HEK293 (cell line): ENCODE measurements at regions not wholly inside any gene's neighbourhood (a gene's known extent, or its start where the extent isn't known, plus 50 kb on each side); places are given as distances from the start of the nearest gene placed in this dataset.

Experiments
- CTCF ChIA-PET: fragments of 350-600 bp; formaldehyde crosslinking; extraction: SDS; loops from one replicate; lab custom pipeline; 2021; ENCODE audit warnings: antibody characterized with exemption; lab: Yijun Ruan, JAX
- POLR2A ChIA-PET: fragments of 300-600 bp; formaldehyde crosslinking; extraction: SDS; loops from one replicate; lab custom pipeline; 2020; ENCODE audit warnings: antibody characterized with exemption, inconsistent platforms; lab: Yijun Ruan, JAX
- H3K27ac ChIP-seq: fragments of 200-500 bp; sonication (Bioruptor generic); 2 replicates; pipeline ENCODE4 v1.5.1; 2014; ENCODE audit warnings: low read depth, low read length, control low read depth, inconsistent platforms; ENCODE audit errors: extremely low read depth
- H3K36me3 ChIP-seq, 2 experiments: fragments of 200-500 bp in 1 of 2; sonication (Bioruptor generic) in 1 of 2; 1 replicate in 1 of 2; 2 replicates in 1 of 2; pipeline ENCODE4 v1.5.1; 2014 to 2017; ENCODE audit warnings: inconsistent platforms in 2 of 2, low read length in 2 of 2; ENCODE audit not compliant: control insufficient read depth in 2 of 2, insufficient read depth in 1 of 2
- H3K4me1 ChIP-seq: fragments of 200-500 bp; sonication (Bioruptor generic); 2 replicates; pipeline ENCODE4 v1.5.1; 2014; ENCODE audit warnings: mild to moderate bottlenecking, low read length, inconsistent platforms; ENCODE audit not compliant: control insufficient read depth, insufficient read depth
- H3K4me3 ChIP-seq: 2 replicates; pipeline ENCODE4 v1.5.1; 2011; ENCODE audit warnings: low read depth, mild to moderate bottlenecking, control low read depth, low read length, moderate library complexity
- H3K9me3 ChIP-seq: fragments of 200-500 bp; sonication (Bioruptor generic); 2 replicates; pipeline ENCODE4 v1.5.1; 2014; ENCODE audit warnings: low read depth, low read length, inconsistent platforms; ENCODE audit not compliant: control insufficient read depth, insufficient read depth
- HOXA7 ChIP-seq: sonication (generic); formaldehyde crosslinking; IDR thresholded peaks from 2 replicates; pipeline ENCODE4 v1.8.1; 2022; ENCODE audit warnings: missing genetic modification reagents, borderline replicate concordance
- KLF7 ChIP-seq: fragments of 450-650 bp; formaldehyde crosslinking; IDR thresholded peaks from 2 replicates; pipeline ENCODE4 v1.5.1; 2016; ENCODE audit warnings: missing biosample characterization, missing genetic modification characterization, borderline replicate concordance
- MEIS1 ChIP-seq: sonication (generic); formaldehyde crosslinking; IDR thresholded peaks from 2 replicates; pipeline ENCODE4 v1.8.1; 2022; ENCODE audit warnings: missing genetic modification reagents, mild to moderate bottlenecking, borderline replicate concordance
- ZBTB8A ChIP-seq: fragments of 450-650 bp; formaldehyde crosslinking; IDR thresholded peaks from 2 replicates; pipeline ENCODE4 v1.5.1; 2016; ENCODE audit warnings: missing biosample characterization, missing genetic modification characterization
- ZNF221 ChIP-seq: fragments of 450-650 bp; formaldehyde crosslinking; IDR thresholded peaks from 2 replicates; pipeline ENCODE4 v1.5.1; 2017; ENCODE audit warnings: missing biosample characterization, missing genetic modification characterization, borderline replicate concordance
- ZNF23 ChIP-seq: fragments of 450-650 bp; formaldehyde crosslinking; IDR thresholded peaks from 2 replicates; pipeline ENCODE4 v1.5.1; 2016; ENCODE audit warnings: missing biosample characterization, missing genetic modification characterization, borderline replicate concordance
- ZNF239 ChIP-seq: fragments of 450-650 bp; formaldehyde crosslinking; IDR thresholded peaks from 2 replicates; pipeline ENCODE4 v1.5.1; 2016; ENCODE audit warnings: missing biosample characterization, missing genetic modification characterization
- ZNF354C ChIP-seq: fragments of 450-650 bp; formaldehyde crosslinking; IDR thresholded peaks from 2 replicates; pipeline ENCODE4 v1.5.1; 2016; ENCODE audit warnings: missing biosample characterization, missing genetic modification characterization, low read depth, borderline replicate concordance
- ZNF416 ChIP-seq: fragments of 450-650 bp; formaldehyde crosslinking; IDR thresholded peaks from 2 replicates; pipeline ENCODE4 v1.5.1; 2016; ENCODE audit warnings: missing biosample characterization, missing genetic modification characterization
- ZNF530 ChIP-seq: fragments of 450-650 bp; formaldehyde crosslinking; IDR thresholded peaks from 2 replicates; pipeline ENCODE4 v1.5.1; 2016; ENCODE audit warnings: low read depth, missing biosample characterization, missing genetic modification characterization
- ZNF677 ChIP-seq: fragments of 450-650 bp; IDR thresholded peaks from 2 replicates; pipeline ENCODE4 v1.5.0; 2018; ENCODE audit warnings: missing biosample characterization, mild to moderate bottlenecking, missing genetic modification characterization, moderate library complexity
- ZNF768 ChIP-seq: fragments of 450-650 bp; formaldehyde crosslinking; IDR thresholded peaks from 2 replicates; pipeline ENCODE4 v1.5.1; 2018; ENCODE audit warnings: missing biosample characterization, mild to moderate bottlenecking, missing genetic modification characterization
- ZNF776 ChIP-seq: fragments of 450-650 bp; formaldehyde crosslinking; IDR thresholded peaks from 2 replicates; pipeline ENCODE4 v1.5.0; 2017; ENCODE audit warnings: missing biosample characterization, missing genetic modification characterization, borderline replicate concordance
- ZNF785 ChIP-seq: fragments of 450-650 bp; formaldehyde crosslinking; IDR thresholded peaks from 2 replicates; pipeline ENCODE4 v1.5.1; 2016; ENCODE audit warnings: missing biosample characterization, missing genetic modification characterization
- TF ChIP-seq, protein P1 (sequence below): fragments of 450-650 bp; formaldehyde crosslinking; IDR thresholded peaks from 2 replicates; pipeline ENCODE4 v1.5.1; 2016; ENCODE audit warnings: missing biosample characterization, missing genetic modification characterization
- TF ChIP-seq, protein P2 (sequence below): fragments of 450-650 bp; formaldehyde crosslinking; IDR thresholded peaks from 2 replicates; pipeline ENCODE4 v1.5.1; 2017; ENCODE audit warnings: missing biosample characterization, missing genetic modification characterization
- TF ChIP-seq, protein P3 (sequence below): fragments of 450-650 bp; formaldehyde crosslinking; IDR thresholded peaks from 2 replicates; pipeline ENCODE4 v1.5.1; 2016; ENCODE audit warnings: missing biosample characterization, missing genetic modification characterization
- TF ChIP-seq, protein P4 (sequence below): fragments of 450-650 bp; formaldehyde crosslinking; IDR thresholded peaks from 2 replicates; pipeline ENCODE4 v1.5.1; 2016; ENCODE audit warnings: missing biosample characterization, missing genetic modification characterization
- TF ChIP-seq, protein P5 (sequence below): fragments of 450-650 bp; formaldehyde crosslinking; IDR thresholded peaks from 2 replicates; pipeline ENCODE4 v1.5.1; 2016; ENCODE audit warnings: missing biosample characterization, missing genetic modification characterization

DNA sequence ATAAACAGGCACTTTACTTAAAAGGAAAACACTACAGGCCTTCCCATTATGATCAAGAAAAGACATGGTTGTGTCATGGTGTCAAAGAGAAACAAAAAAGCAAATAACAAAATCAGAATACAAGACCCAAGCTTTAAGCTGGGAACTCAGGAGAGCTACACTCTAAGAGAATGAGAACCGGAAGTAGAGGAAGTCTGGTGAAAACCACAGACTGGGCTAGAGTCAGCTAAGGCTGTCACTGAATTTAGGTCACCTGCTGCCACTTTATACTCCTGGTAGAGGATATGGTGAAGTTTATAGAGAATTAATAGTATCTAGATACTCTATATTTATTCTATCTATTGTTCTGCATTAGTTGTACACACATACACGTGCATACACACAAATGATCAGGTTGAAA is 971.7 kb downstream of the FLRT2 start:
- CTCF ChIA-PET = no interaction called here
- Histone ChIP-seq H3K4me3 (no peak overlapping the region), H3K9me3 (no peaks in the 10 kb centered on the region), H3K36me3 (no peaks in the 10 kb centered on the region), H3K27ac (no peak overlapping the region), H3K4me1 (no peaks in the 10 kb centered on the region)
- no peak for TF ChIP-seq ZNF354C
- no peak for TF ChIP-seq ZNF23 (tag by site-specific recombination)
- no peak for TF ChIP-seq ZNF776 (tag by site-specific recombination)
- no peak for TF ChIP-seq ZNF768 (tag by site-specific recombination)
- TF ChIP-seq, protein P1, sequence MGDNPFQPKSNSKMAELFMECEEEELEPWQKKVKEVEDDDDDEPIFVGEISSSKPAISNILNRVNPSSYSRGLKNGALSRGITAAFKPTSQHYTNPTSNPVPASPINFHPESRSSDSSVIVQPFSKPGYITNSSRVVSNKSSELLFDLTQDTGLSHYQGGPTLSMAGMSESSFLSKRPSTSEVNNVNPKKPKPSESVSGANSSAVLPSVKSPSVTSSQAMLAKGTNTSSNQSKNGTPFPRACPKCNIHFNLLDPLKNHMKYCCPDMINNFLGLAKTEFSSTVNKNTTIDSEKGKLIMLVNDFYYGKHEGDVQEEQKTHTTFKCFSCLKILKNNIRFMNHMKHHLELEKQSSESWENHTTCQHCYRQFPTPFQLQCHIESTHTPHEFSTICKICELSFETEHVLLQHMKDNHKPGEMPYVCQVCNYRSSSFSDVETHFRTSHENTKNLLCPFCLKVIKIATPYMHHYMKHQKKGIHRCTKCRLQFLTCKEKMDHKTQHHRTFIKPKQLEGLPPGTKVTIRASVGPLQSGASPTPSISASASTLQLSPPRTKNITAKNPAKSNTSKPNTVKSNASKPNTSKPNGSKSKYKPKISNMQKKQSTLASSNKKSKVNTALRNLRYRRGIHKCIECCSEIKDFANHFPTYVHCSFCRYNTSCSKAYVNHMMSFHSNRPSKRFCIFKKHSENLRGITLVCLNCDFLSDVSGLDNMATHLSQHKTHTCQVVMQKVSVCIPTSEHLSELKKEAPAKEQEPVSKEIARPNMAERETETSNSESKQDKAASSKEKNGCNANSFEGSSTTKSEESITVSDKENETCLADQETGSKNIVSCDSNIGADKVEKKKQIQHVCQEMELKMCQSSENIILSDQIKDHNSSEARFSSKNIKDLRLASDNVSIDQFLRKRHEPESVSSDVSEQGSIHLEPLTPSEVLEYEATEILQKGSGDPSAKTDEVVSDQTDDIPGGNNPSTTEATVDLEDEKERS = no peak
- no peak for TF ChIP-seq ZNF677
- TF ChIP-seq MEIS1 = no peak
- TF ChIP-seq, protein P2, sequence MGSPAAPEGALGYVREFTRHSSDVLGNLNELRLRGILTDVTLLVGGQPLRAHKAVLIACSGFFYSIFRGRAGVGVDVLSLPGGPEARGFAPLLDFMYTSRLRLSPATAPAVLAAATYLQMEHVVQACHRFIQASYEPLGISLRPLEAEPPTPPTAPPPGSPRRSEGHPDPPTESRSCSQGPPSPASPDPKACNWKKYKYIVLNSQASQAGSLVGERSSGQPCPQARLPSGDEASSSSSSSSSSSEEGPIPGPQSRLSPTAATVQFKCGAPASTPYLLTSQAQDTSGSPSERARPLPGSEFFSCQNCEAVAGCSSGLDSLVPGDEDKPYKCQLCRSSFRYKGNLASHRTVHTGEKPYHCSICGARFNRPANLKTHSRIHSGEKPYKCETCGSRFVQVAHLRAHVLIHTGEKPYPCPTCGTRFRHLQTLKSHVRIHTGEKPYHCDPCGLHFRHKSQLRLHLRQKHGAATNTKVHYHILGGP = no peak
- TF ChIP-seq ZBTB8A (tag by site-specific recombination) = no peak
- TF ChIP-seq ZNF416 = no peak
- TF ChIP-seq HOXA7 (CRISPR knock-in tag) = no peak
- no peak for TF ChIP-seq ZNF530
- TF ChIP-seq, protein P3, sequence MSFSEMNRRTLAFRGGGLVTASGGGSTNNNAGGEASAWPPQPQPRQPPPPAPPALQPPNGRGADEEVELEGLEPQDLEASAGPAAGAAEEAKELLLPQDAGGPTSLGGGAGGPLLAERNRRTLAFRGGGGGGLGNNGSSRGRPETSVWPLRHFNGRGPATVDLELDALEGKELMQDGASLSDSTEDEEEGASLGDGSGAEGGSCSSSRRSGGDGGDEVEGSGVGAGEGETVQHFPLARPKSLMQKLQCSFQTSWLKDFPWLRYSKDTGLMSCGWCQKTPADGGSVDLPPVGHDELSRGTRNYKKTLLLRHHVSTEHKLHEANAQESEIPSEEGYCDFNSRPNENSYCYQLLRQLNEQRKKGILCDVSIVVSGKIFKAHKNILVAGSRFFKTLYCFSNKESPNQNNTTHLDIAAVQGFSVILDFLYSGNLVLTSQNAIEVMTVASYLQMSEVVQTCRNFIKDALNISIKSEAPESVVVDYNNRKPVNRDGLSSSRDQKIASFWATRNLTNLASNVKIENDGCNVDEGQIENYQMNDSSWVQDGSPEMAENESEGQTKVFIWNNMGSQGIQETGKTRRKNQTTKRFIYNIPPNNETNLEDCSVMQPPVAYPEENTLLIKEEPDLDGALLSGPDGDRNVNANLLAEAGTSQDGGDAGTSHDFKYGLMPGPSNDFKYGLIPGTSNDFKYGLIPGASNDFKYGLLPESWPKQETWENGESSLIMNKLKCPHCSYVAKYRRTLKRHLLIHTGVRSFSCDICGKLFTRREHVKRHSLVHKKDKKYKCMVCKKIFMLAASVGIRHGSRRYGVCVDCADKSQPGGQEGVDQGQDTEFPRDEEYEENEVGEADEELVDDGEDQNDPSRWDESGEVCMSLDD = no peak
- TF ChIP-seq ZNF221 (tag by site-specific recombination) = no peak
- no peak for TF ChIP-seq ZNF239 (tag by site-specific recombination)
- TF ChIP-seq KLF7 (tag by site-specific recombination) = no peak
- TF ChIP-seq, protein P4, sequence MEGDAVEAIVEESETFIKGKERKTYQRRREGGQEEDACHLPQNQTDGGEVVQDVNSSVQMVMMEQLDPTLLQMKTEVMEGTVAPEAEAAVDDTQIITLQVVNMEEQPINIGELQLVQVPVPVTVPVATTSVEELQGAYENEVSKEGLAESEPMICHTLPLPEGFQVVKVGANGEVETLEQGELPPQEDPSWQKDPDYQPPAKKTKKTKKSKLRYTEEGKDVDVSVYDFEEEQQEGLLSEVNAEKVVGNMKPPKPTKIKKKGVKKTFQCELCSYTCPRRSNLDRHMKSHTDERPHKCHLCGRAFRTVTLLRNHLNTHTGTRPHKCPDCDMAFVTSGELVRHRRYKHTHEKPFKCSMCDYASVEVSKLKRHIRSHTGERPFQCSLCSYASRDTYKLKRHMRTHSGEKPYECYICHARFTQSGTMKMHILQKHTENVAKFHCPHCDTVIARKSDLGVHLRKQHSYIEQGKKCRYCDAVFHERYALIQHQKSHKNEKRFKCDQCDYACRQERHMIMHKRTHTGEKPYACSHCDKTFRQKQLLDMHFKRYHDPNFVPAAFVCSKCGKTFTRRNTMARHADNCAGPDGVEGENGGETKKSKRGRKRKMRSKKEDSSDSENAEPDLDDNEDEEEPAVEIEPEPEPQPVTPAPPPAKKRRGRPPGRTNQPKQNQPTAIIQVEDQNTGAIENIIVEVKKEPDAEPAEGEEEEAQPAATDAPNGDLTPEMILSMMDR (tag by site-specific recombination) = no peak
- TF ChIP-seq ZNF785 (tag by site-specific recombination) = no peak
- POLR2A ChIA-PET = no interaction called here

DNA sequence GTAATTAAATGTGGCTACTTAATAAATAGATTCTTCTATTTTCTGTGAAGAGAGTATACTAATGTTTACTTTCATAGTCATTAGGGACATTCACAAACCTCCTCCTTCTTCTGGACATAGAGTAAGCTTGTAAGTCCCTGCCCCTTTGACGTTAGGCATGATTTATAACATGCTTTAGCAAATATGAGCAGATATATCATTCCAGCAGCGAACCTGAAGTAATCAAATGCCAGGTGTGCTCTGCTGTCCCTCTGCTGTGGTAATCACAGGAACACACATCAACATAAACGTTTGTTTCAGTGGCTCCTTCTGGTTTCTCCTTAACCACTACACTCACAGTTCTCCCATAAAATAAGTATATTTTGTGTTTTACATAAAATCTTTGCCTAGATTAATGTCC is 961.8 kb downstream of the FLRT2 start:
- H3K4me1 ChIP-seq = no peaks in the 10 kb centered on the region
- no peaks in the 10 kb centered on the region for H3K36me3 ChIP-seq
- H3K4me3 ChIP-seq = no peak overlapping the region
- no peaks in the 10 kb centered on the region for H3K9me3 ChIP-seq
- TF ChIP-seq, protein P5, sequence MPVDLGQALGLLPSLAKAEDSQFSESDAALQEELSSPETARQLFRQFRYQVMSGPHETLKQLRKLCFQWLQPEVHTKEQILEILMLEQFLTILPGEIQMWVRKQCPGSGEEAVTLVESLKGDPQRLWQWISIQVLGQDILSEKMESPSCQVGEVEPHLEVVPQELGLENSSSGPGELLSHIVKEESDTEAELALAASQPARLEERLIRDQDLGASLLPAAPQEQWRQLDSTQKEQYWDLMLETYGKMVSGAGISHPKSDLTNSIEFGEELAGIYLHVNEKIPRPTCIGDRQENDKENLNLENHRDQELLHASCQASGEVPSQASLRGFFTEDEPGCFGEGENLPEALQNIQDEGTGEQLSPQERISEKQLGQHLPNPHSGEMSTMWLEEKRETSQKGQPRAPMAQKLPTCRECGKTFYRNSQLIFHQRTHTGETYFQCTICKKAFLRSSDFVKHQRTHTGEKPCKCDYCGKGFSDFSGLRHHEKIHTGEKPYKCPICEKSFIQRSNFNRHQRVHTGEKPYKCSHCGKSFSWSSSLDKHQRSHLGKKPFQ = no peak
- CTCF ChIA-PET = no interaction called here
- POLR2A ChIA-PET = no interaction called here
- no peak overlapping the region for H3K27ac ChIP-seq
